ENCODE measurements at regions not wholly inside any gene's neighbourhood (a gene's known extent, or its start where the extent isn't known, plus 50 kb on each side); places are given as distances from the start of the nearest gene placed in this dataset.

GRCh38 chr5:58185801-58186200, 274.1 kb downstream of the PLK2 start:
- Histone ChIP-seq H3K27ac (replicated peaks) (no peak overlapping the region), H3K4me3 (replicated peaks; ENCODE audit: insufficient read depth, low read length) (no peak overlapping the region), H3K27me3 (ENCODE audit: insufficient read depth, poor library complexity, severe bottlenecking) (no peaks in the 10 kb centered on the region)
- TF ChIP-seq GABPA (IDR thresholded peaks at IDR 0.05; ENCODE audit: low read depth) (no peak), POLR2AphosphoS5 (IDR thresholded peaks at IDR 0.05; ENCODE audit: low read depth) (no peak), CTCF (IDR thresholded peaks at IDR 0.05; ENCODE audit: insufficient read depth, low read length) (no peak), REST (IDR thresholded peaks at IDR 0.05; ENCODE audit: insufficient replicate concordance, low read depth) (no peak), SPI1 (IDR thresholded peaks at IDR 0.05; ENCODE audit: borderline replicate concordance, low read depth) (no peak)
- DNase-seq (ENCODE audit: low read depth in 1 of 2, low spot score in 1 of 2): no peak

- no peak for DNase-seq (ENCODE audit: low read depth in 1 of 2, low spot score in 1 of 2)
- no peak overlapping the region for H3K27ac ChIP-seq (replicated peaks)
- TF ChIP-seq CTCF (IDR thresholded peaks at IDR 0.05; ENCODE audit: insufficient read depth, low read length): no peak
- no peak for TF ChIP-seq POLR2AphosphoS5 (IDR thresholded peaks at IDR 0.05; ENCODE audit: low read depth)
- no peak for TF ChIP-seq REST (IDR thresholded peaks at IDR 0.05; ENCODE audit: insufficient replicate concordance, low read depth)
- TF ChIP-seq GABPA (IDR thresholded peaks at IDR 0.05; ENCODE audit: low read depth): no peak
- TF ChIP-seq SPI1 (IDR thresholded peaks at IDR 0.05; ENCODE audit: borderline replicate concordance, low read depth): no peak
- H3K4me3 ChIP-seq (replicated peaks; ENCODE audit: insufficient read depth, low read length): no peak overlapping the region
- H3K27me3 ChIP-seq (ENCODE audit: insufficient read depth, poor library complexity, severe bottlenecking): no peaks in the 10 kb centered on the region
Observed at GRCh38 chr5:58185397-58185796, 274.5 kb downstream of the PLK2 start.

- no peak for DNase-seq (ENCODE audit: low read depth in 1 of 2, low spot score in 1 of 2)
- Histone ChIP-seq H3K27me3 (ENCODE audit: insufficient read depth, poor library complexity, severe bottlenecking) (no peaks in the 10 kb centered on the region), H3K27ac (replicated peaks) (no peak overlapping the region), H3K4me3 (replicated peaks; ENCODE audit: insufficient read depth, low read length) (no peak overlapping the region)
- TF ChIP-seq GABPA (IDR thresholded peaks at IDR 0.05; ENCODE audit: low read depth): no peak
- no peak for TF ChIP-seq REST (IDR thresholded peaks at IDR 0.05; ENCODE audit: insufficient replicate concordance, low read depth)
- TF ChIP-seq SPI1 (IDR thresholded peaks at IDR 0.05; ENCODE audit: borderline replicate concordance, low read depth): no peak
- TF ChIP-seq POLR2AphosphoS5 (IDR thresholded peaks at IDR 0.05; ENCODE audit: low read depth): no peak
- TF ChIP-seq CTCF (IDR thresholded peaks at IDR 0.05; ENCODE audit: insufficient read depth, low read length): no peak
Observed at GRCh38 chr5:58184910-58185309, 275.0 kb downstream of the PLK2 start.
